Activated CD8-positive, alpha-beta memory T cell treated with anti-CD3 and anti-CD28 coated beads for 36 hours (primary cell): ENCODE measurements at regions not wholly inside any gene's neighbourhood (a gene's known extent, or its start where the extent isn't known, plus 50 kb on each side); places are given as distances from the start of the nearest gene placed in this dataset.
"Not testable (repeated sequence)": the region's sequence is repeated elsewhere in the genome, so short reads cannot be mapped to it uniquely, and the experiment has no call there.

Experiments used
- CTCF ChIA-PET: fragments of 350-600 bp; sonication (Branson Sonifier 250); formaldehyde crosslinking; loops from one replicate; lab custom pipeline; 2021; ENCODE audit warnings: antibody characterized with exemption; lab: Charles Lee
- POLR2A ChIA-PET: fragments of 350-600 bp; sonication (Branson Sonifier 250); formaldehyde crosslinking; loops from one replicate; lab custom pipeline; 2021; ENCODE audit warnings: antibody characterized with exemption; lab: Charles Lee

- ChIA-PET CTCF (no interaction called here), POLR2A (no interaction called here)
Observed at GRCh38 chr18:52160636-52161035, 179.4 kb upstream of the DCC start.

- CTCF ChIA-PET = no interaction called here
- POLR2A ChIA-PET = no interaction called here
Observed at GRCh38 chr18:52163478-52163877, 176.5 kb upstream of the DCC start.

GRCh38 chr18:52168131-52168530 is 171.9 kb upstream of the DCC start:
- CTCF ChIA-PET = not testable (repeated sequence)

GRCh38 chr18:52174220-52174619 is 165.8 kb upstream of the DCC start:
- POLR2A ChIA-PET = no interaction called here
- CTCF ChIA-PET = no interaction called here

More at GRCh38 chr18:52168131-52168530, 171.9 kb upstream of the DCC start:
- POLR2A ChIA-PET = not testable (repeated sequence)

GRCh38 chr18:52175406-52175805 is 164.6 kb upstream of the DCC start:
- ChIA-PET POLR2A (no interaction called here), CTCF (no interaction called here)

GRCh38 chr18:52183107-52183506 is 156.9 kb upstream of the DCC start:
- ChIA-PET CTCF (no interaction called here), POLR2A (no interaction called here)

GRCh38 chr18:52190195-52190594 is 149.8 kb upstream of the DCC start:
- CTCF ChIA-PET = no interaction called here
- POLR2A ChIA-PET = no interaction called here

GRCh38 chr18:52190631-52191030 is 149.4 kb upstream of the DCC start:
- ChIA-PET POLR2A (no interaction called here), CTCF (no interaction called here)

- ChIA-PET POLR2A (no interaction called here), CTCF (interaction anchor here (0.5 kb wide), 1 partner anchor 885 kb away, joined by 3 read pairs; no protein-coding TSS in a partner anchor)
Observed at GRCh38 chr18:52200406-52200805, 139.6 kb upstream of the DCC start.

GRCh38 chr18:52200921-52201663 is 138.9 kb upstream of the DCC start:
- CTCF ChIA-PET = interaction anchor here (0.5 kb wide), 1 partner anchor 884 kb away, joined by 3 read pairs; no protein-coding TSS in a partner anchor
- POLR2A ChIA-PET = no interaction called here

- ChIA-PET CTCF (no interaction called here), POLR2A (no interaction called here)
Observed at GRCh38 chr18:52208646-52209045, 131.4 kb upstream of the DCC start.

- ChIA-PET CTCF (no interaction called here), POLR2A (no interaction called here)
Observed at GRCh38 chr18:52216109-52216508, 123.9 kb upstream of the DCC start.

GRCh38 chr18:52216666-52217065 is 123.3 kb upstream of the DCC start:
- POLR2A ChIA-PET = no interaction called here

GRCh38 chr18:52219102-52219501 is 120.9 kb upstream of the DCC start:
- POLR2A ChIA-PET = no interaction called here

More at GRCh38 chr18:52216666-52217065, 123.3 kb upstream of the DCC start:
- CTCF ChIA-PET = no interaction called here

GRCh38 chr18:52220062-52220591 is 119.9 kb upstream of the DCC start:
- ChIA-PET POLR2A (no interaction called here), CTCF (no interaction called here)

More at GRCh38 chr18:52219102-52219501, 120.9 kb upstream of the DCC start:
- CTCF ChIA-PET = no interaction called here

GRCh38 chr18:52222211-52222610 is 117.8 kb upstream of the DCC start:
- CTCF ChIA-PET = no interaction called here
- POLR2A ChIA-PET = no interaction called here

- ChIA-PET CTCF (no interaction called here), POLR2A (no interaction called here)
Observed at GRCh38 chr18:52227536-52227935, 112.5 kb upstream of the DCC start.

- ChIA-PET CTCF (no interaction called here), POLR2A (no interaction called here)
Observed at GRCh38 chr18:52228166-52228565, 111.8 kb upstream of the DCC start.

- CTCF ChIA-PET = no interaction called here
- POLR2A ChIA-PET = no interaction called here
Observed at GRCh38 chr18:52236131-52236530, 103.9 kb upstream of the DCC start.

- POLR2A ChIA-PET = no interaction called here
Observed at GRCh38 chr18:52237551-52237950, 102.4 kb upstream of the DCC start.

GRCh38 chr18:52242711-52243110 is 97.3 kb upstream of the DCC start:
- POLR2A ChIA-PET = no interaction called here
- CTCF ChIA-PET = no interaction called here

More at GRCh38 chr18:52237551-52237950, 102.4 kb upstream of the DCC start:
- CTCF ChIA-PET = no interaction called here
